Keratinocyte (primary cell): ENCODE measurements at regions not wholly inside any gene's neighbourhood (a gene's known extent, or its start where the extent isn't known, plus 50 kb on each side); places are given as distances from the start of the nearest gene placed in this dataset.

Source experiments
- CTCF ChIP-seq, 3 experiments: IDR thresholded peaks in 1 of 3; conservative IDR thresholded peaks in 1 of 3; optimal IDR thresholded peaks in 1 of 3; 2 replicates in 2 of 3; 3 replicates in 1 of 3; pipeline versions ENCODE3 to v1.5.1; 2011; ENCODE audit warnings: low read length in 3 of 3, mild to moderate bottlenecking in 3 of 3, moderate library complexity in 2 of 3, control low read depth in 1 of 3, inconsistent platforms in 1 of 3; ENCODE audit not compliant: insufficient read depth in 2 of 3; ENCODE audit errors: extremely low read depth in 1 of 3
- EZH2 ChIP-seq: IDR thresholded peaks from one replicate; pipeline ENCODE4 v1.6.1; 2012; ENCODE audit warnings: inconsistent platforms, mild to moderate bottlenecking, low read length, moderate library complexity

DNA sequence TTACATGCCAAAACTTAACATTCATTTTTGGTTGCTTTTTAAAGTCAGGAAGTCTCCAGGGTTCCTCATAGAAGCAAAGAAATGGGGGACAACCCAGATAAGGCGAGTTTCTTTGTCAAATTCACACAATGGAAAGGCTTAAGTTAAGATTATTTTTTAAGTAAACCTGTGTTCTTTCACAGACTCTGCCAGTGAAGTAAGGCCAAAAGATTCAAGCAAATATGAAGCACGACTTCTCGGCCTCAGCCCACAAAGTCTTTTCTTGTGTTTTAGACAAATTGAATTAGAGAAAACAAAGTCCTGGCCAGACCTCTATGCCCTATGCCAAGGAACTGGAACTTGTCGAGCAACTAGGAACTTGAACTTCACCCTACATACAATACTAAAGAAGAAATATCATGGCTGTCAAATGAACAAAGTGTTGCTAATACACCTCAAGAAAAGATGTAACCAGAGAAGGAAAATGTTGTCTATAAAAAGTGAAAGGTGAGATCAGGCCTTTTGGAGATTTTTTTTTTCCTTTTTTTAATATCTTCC lies 540.0 kb upstream of the JARID2 start:
- no peak for TF ChIP-seq CTCF (optimal IDR thresholded peaks at IDR 0.05 in 1 of 3, IDR thresholded peaks at IDR 0.05 in 1 of 3, conservative IDR thresholded peaks at IDR 0.05 in 1 of 3; ENCODE audit: extremely low read depth in 1 of 3, insufficient read depth in 2 of 3, low read length in 3 of 3)
- no peak for TF ChIP-seq EZH2
